ENCODE measurements at regions not wholly inside any gene's neighbourhood (a gene's known extent, or its start where the extent isn't known, plus 50 kb on each side); places are given as distances from the start of the nearest gene placed in this dataset.
"Not testable (repeated sequence)": the region's sequence is repeated elsewhere in the genome, so short reads cannot be mapped to it uniquely, and the experiment has no call there.

DNA sequence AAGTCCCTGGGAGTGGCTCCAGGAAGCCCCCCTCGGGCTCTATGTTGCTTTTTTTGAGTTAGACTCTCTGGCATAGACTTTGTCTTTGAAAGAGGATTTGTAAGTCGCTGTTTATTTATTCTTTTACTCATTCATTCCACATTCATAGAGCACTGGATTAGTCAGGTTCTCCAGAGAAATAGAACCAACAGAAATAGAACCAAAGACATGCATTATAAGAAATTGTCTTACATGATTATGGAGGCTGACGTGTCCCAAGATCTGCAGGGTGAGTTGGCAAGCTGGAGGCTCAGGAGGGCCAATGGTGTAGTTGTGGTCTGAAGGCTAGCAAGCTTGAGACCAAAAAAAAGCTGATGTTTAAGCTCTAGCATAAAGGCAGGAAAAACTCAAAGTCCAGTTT lies 98.3 kb upstream of the CHD6 start:
- DNase-seq = no peak

DNA sequence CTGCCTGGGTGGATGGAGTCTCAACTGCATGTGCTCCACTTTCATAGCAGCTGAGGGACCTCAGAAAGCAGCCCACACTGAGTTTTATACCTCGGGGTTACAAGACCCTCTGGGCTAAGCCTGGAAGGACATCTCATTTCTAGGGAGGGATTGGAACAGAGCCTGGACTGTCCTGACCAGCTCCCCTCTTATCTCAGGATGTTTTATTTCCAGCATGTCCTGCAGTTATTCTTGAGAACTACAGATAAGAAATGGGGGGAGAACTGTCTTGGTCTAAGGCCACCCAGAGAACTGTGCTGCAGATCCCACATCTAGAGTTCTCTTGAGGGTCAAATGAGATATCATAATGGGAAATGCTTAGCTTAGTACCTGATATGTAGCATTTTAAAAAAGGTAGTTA lies 97.3 kb upstream of the CHD6 start:
- no peak for DNase-seq

DNA sequence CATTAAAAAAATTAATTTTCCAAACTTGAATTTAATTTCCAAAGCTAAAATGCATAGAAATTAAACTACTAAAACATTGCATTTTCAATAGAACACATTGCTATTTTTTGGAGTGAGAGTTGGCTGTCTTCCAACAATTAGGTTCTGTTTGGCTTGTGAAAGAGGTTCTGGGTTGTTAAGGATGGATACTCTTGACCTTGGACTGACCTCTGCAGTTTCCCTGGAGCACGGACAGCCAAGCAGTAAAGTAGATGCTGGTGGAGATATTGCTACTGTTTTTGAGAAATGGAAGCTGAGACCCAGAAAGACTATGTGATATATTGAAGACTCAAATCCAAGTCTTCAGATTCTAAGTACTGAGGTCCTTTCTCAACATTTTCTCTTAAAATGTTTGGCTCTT lies 95.9 kb upstream of the CHD6 start:
- no peak for DNase-seq

DNA sequence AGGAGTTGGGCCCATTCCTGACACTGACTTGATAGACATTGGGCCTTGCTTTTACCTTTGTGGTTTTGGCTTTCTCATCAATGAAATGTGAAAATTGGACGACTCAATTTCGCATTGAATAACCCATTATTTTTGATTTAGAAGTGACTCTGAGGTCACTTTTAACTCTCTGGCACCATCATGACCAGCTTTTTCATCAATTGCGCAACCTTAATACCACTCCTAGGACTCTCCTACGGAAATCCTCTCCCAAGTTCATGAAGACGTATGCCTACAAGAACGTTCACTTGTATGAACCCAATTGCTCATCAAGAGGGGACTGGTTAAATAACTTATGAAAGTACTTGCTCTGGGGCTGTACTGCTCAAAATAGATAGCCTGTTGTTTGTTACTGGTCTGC lies 86.7 kb upstream of the CHD6 start:
- DNase-seq = no peak

DNA sequence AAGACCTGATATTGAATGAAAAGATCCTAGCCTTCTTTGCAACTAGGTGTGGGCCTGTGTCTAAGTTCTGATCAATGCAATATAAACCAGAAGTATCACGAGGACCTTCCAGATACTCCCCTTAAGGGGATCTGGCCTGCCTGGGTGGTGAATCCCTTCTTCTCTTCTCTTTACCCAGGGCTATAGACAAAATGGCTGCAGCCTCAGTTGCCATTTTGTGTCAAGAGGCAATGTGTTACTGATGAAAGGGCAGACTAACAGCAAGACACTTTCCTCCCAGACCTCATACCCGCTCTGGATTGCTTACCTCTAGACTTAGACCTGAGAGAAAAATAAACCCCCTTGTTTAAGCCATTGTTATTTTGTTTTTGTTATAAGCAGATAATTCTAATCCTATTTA lies 84.5 kb upstream of the CHD6 start:
- no peak for DNase-seq

DNA sequence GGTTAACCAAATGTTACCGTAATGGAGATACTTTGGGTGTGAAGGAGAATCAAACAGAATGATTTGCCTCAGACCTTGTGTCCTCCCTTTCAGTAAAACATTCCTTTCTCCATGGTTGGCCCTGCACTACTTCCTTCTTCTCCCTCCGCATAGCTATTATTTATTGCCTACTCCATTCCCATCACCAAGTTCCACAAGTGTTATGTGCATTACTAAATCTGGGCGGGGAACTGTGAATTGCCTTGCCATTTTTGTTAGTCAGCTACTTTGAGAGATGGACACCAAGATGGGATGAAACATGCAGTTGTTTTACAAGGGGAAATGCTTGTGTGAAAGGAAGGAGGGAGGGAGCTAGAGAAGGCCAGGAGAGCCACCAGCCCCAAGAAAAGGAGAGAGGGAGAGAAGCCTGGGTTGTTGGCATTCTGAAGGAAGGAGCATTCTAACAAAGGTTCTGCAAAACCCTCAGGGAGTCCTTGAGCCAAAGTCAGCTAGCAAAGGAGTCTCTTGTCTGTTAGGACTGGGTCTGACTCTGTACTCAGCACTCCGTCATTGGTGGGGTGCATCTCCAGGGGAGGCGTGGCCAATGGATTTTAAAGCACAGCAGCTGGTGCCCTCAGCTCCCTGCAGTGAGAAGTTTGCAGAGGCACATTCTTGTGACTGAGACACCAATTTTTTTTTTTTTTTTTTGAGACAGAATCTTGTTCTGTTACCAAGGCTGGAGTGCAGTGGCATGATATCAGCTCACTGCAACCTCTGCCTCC lies 83.6 kb upstream of the CHD6 start:
- DNase-seq = no peak

DNA sequence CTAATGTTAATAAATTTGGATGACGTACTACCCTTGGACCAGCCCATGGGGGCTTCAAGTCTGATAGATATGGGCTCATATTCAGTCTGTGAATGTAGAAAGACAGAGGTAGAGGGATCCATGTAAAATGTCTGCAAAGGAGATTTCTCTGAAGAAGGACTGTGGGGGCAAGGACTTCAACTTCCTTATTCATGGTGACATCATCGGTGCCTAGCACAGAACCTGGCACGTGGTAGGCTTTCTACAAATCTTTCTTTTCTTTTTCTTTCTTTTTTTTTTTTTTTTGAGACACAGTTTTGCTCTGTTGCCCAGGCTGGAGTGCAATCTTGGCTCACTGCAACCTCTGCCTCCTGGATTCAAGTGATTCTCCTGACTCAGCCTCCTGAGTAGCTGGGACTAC lies 81.5 kb upstream of the CHD6 start:
- not testable (repeated sequence) for DNase-seq

DNA sequence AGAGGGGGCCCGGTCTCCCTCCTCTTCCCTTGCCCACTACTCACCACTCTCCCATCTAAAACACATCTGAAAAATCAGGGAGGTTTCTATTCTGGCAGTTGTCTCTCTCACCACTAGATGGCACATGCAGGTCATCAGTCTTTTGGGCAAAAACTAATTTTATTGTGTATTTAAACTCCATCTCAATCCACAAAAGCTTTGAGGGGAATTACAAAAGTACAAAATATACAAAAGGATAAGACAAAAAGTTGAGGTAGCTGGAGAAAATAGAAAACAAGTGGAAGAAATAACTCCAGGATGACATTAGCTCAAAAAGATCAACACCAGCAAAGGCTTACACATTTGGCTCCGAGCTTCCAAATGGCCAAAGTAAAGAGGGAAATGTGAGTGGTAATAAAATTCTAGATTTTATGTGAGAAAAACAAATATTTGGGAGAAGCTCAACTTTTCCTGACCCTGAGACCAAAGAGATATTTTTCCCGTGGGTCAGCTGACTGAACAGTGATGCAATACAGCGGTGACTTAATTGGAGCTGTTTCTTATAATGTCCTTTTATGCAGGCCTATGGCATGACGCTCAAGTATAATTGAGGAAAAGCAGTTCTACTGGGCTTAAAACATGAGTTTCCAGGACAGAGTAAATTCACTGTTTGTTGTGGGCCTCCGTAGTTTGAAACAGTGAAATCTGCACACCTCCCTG lies 79.8 kb upstream of the CHD6 start:
- DNase-seq = peak; percentile 40

DNA sequence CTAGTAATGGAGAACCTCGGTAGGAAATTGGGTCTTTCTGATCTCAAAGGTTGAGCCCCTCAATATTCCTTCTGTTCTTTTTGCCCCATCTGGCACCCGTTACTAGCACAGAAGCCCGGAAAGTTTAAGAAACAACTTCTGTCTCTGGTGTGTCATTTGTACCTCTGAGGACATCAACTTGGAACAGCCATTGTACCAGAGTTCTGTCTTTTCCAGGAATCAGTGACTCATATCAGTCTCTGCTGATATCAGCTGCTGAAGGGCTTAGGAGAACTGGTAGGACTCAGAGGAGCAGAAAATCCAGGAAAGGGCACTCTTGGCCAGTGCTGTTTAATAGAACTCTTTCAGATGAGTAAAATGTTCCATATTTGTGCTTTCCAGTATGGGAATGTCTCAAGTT lies 78.3 kb upstream of the CHD6 start:
- no peak for DNase-seq

DNA sequence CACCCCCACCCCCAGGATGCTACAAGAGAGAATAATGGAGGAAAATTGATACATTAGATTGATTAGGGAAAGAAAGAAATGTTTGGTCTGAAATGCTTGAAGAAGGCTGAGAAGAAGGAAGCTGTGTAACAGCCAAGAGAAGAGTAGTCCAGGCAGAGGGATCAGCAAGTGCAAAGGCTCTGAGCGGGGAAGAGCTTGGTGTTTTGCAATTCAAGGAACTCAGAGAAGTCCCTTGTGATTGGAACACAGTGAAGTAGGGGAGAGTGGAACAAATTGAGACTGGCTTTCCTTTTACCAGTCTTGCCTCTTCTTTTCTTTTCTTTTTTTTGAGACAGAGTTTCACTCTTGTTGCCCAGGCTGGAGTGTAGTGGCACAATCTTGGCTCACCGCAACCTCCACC lies 76.6 kb upstream of the CHD6 start:
- no peak for DNase-seq

DNA sequence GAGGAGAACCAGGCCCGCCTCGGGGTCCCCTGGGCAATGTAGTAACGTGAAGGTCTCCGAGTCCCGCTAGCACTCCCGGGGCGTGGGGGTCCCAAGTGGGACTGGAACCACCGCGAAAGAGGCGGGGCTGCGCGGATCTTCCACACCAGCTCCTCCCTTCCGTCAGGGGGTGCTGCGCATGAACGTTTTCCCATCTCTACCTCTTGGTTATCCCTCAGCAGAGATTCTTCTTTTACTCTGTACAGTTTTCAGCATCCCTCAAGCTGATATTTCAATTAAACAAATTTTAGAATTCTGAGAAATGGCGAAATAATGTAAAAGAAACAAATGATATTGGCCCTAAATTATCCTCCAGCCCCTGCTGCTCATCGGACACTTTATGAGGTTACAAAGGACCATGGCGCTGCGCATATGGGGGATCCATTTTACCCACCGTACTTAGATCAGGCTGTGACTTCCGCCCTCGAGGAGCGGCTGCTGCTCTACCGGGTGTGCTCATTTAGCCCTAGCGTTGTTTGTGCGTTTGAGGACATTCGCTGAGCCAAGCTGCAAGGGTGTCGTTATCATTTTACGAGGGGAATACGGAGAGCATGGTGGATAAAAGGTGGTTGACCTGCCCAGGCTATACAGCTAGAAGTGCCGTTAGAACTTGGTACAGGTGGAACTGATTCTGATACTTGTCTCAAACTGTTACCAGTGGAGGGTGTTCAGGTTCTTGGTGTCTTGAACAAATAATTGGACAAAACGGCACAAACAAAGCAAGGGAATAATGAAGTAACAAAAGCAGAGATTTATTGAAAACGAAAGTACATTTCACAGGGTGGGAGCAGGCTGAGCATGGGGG lies 75.2 kb upstream of the CHD6 start:
- peak; percentile 95 for DNase-seq

DNA sequence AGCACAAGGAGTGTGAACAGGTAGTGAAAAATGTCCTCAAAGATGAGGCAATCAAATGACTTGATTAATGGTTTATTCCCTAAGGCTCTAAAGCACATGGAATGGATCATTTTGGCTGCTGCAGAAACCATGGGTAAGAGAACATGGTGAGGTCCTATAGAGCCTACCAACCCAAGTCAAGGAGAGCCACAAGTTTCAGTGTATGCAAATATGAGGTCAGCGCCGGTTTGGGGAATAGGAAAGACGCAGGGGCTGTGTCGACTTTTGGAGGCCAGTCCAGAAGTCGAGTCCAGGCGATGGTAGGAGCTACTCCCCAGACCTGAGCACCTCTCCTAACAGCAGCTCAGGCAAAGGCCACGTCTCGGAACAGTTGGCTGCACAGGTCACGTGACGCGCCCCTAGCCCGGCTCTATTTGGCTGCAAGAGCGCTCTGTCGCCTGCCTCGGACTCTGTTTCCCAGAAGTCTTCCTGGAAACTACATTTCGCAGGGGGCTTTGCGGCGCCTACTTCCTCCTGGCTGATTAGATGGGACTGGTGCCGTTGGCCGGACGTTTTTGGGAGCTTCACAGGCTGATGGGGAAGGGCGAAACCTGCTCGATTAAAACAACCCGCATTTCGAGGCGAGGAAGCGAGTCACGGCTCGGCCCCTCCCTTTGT lies 74.4 kb upstream of the CHD6 start:
- peak; percentile 90 for DNase-seq

DNA sequence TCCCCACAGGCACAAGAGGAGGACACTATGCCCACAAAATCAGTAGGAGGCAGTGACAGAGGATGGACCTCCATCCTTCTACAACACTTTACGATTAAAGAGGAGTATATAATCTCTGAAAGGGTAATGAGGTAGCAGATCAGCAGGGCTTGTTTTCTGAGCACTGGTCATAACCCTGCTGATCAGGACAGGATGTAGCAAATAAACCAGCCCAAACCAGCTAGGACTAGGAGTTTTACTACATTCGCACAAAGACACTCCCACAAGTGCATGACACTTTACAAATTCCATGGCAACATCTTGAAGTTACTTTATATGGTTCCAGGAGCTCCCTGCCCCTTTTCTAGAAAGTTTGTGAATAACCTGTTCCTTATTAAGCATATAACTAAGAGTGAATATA lies 73.3 kb upstream of the CHD6 start:
- no peak for DNase-seq

DNA sequence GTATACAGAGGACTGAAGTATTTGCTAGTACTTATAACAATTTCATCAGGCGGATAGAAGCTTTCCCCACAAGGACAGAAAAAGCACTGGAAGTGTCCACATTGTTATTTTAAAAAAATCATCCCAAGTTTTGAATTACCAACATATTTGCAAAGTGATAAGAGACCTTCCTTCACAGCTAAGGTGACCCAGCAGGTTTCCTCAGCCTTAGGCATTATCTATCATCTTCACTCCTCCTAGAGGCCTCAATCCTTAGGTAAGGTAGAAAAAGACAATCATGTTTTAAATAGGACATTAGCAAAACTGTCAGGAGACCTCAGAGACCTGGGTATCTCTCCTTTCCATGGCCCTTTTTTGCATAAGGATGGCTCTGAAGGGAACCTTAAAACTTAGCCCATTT lies 72.5 kb upstream of the CHD6 start:
- DNase-seq = no peak

DNA sequence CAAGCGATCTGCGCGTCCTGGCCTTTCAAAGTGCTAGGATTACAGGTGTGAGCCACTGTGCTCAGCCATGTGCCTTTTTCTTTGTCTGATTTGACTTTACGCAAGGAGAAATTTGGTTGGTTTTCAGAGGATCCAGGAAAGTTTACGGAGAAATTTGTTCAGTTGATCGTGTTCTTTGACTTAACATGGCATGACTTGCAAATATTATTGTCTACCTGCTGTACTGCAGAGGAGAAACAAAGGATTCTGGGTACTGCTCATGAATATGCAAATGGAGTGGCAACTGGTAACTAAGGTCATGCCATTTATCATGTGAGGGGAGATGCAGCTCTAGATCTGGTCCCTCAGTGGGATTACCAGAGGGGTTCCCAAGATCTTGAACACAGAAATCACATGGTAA lies 68.8 kb upstream of the CHD6 start:
- DNase-seq = no peak

DNA sequence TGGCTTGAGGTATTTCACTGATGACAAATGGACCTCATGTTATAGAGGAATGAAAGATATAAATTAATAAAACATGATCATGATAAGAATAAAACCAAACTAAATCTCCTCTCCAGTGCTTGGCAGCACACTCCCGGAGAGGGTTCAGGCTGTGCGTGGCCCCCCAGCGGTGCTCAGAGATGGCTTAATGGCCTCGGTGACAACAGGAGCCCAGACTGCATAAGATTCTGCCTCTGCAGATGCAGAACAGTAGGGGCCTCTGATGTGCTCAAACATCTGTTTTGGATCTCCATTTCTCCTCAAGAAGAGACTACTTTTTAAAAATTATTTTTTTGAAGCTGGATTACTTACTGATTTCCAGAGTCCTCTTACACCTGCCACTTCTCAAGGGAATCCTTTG lies 67.0 kb upstream of the CHD6 start:
- not testable (repeated sequence) for DNase-seq

DNA sequence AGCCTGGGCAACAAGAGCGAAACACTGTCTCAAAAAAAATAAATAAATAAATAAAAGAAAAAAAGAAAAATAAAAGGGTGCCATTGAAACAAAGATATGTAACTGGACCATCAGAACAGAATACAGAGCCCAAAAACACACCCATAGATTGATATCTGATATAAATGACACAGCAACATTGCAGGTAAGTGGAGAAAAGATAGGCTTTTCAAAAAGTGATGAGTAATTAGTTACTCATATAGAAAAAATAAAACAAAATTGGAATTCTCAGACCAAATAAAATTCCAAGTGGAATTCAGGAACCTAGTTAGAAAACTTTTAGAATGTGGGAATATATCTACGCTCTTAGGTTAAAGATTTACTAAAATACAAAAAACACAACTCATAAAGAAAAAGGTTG lies 60.6 kb upstream of the CHD6 start:
- no peak for DNase-seq

DNA sequence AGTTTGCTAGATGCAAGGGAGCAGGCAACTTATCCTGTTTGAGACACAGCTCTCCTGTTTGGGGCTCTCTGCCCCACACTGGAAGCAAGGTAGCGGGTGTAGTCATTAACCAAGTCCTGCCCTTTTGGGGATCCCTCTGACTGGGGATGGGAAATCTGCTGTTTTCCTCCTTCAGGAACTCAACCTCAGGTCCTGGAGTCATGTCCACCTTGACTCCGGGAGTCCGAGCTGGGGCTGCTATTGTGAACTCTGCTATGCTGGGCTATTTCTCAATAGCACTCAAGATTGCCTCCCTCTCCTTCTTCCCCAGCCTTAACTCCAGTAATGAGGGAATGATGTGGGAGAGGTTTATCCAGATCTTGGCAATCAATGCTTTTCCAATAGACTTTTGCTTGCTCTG lies 54.1 kb upstream of the CHD6 start:
- DNase-seq = no peak

DNA sequence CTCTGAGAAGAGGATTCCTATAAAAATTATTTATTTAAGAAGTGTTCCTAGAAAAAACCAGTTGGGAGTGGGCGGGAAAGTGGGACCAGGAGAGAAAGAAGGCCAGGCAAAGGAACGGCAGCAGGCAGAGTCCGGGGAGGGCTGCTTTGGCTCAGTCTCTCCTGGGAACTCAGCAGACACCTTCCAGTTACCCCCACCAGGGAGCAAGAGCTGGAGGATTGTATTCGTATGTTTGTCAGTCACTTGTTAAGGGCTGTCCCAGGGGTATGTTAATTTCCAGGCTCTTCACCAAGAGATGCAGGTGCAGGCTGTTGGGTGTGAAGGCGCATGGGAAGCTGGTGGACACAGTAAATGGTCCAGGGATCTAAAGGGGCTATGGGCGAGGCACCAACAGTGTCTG lies 53.0 kb upstream of the CHD6 start:
- no peak for DNase-seq

DNA sequence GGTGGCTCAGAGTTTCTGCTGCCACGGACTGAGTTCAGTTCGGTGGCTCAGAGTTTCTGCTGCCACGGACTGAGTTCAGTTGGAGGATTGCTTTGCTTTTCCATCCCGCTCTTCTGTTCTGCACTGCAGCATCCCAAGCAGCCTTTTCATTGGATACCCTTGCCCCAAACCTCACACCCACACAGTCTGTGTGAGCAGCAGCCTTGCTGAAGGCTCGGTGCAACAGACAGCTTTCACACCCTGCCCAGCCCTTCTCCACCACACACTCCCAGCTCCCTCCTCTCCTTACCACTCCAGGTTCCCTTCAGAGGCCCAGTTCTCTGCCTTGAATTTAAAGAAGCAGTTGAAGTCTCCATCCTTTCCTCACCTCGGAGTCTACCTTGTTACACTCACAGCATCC lies 52.5 kb upstream of the CHD6 start:
- DNase-seq = no peak

DNA sequence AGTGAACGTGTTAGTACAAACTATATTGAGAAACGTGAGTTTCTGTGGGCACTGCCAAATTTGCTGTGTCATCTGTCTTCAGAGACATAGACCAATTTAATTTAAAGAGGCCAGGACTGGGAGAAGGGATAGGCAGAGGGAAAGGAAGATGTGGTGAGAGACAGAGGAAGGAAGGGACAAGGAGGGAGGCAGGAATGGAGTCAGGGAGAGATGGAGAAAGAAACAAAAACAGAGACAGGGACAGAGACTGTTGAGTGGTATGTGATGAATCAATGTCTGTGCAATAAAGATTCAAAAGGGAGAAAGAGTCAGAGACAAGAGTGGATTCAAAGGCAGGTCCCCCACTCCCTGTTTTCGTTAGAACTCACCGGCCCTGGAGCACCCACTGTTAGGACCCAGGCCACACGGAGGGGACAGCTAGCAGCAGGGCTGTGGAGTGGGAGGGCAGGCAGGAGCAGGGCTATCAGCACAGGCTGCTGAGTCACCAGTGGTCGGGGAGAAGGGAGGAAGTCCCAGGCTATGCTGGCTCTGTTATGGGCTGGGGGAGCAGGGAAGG lies 51.6 kb upstream of the CHD6 start:
- no peak for DNase-seq

DNA sequence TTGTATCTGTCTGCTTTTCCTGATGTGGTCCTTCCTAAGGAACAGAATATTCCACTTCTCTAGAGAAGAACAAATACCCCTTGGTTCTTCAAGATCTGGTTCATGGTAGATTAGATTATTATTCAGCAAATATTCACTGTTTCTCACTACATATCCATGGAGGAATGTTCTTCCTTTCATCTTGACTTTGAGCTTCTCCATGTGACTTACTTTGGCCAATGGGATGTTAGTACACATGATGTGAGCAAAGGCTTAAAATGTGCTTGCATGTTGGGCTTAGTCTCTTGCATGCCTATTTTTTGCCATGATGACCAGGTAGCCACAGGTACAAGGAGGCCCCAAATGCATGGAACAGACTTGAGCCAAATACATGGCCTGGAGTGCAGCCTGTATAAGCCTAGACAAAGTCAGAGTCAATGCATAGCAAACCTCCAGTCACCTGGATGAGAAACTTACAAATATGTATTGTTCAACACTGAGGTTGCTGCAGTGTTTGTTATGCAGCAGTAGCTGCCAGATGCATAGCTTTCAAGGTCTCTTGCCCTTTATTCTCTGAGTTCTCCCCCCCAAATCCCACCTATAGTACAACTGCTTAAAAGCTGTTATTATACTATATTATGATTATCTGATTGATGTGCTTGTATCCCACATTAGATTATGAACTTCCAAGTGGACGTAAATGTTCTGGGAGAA lies 50.0 kb upstream of the CHD6 start:
- DNase-seq = no peak
